ENCODE measurements at regions not wholly inside any gene's neighbourhood (a gene's known extent, or its start where the extent isn't known, plus 50 kb on each side); places are given as distances from the start of the nearest gene placed in this dataset.

GRCh38 chr1:238119060-238119459 is 228.3 kb upstream of the ZP4 start:
- no peaks in the 10 kb centered on the region for H3K36me3 ChIP-seq (ENCODE audit: insufficient read depth, low read length)

GRCh38 chr1:238115852-238116251 is 225.1 kb upstream of the ZP4 start:
- Histone ChIP-seq H3K27me3 (ENCODE audit: insufficient read depth, low read length) (no peaks in the 10 kb centered on the region), H2AFZ (ENCODE audit: low read depth, low read length) (no peak overlapping the region), H3K4me3 (ENCODE audit: low read length) (no peak overlapping the region), H3K36me3 (ENCODE audit: insufficient read depth, low read length) (no peaks in the 10 kb centered on the region), H3K9me3 (ENCODE audit: low read length) (no peaks in the 10 kb centered on the region), H3K4me1 (ENCODE audit: insufficient read depth, low read length) (peaks cover 3% of the 10 kb centered on the region)

More at GRCh38 chr1:238119060-238119459, 228.3 kb upstream of the ZP4 start:
- H3K27me3 ChIP-seq (ENCODE audit: insufficient read depth, low read length) = no peaks in the 10 kb centered on the region
- H3K9me3 ChIP-seq (ENCODE audit: low read length) = no peaks in the 10 kb centered on the region
- no peak overlapping the region for H3K4me3 ChIP-seq (ENCODE audit: low read length)
- H2AFZ ChIP-seq (ENCODE audit: low read depth, low read length) = no peak overlapping the region
- H3K4me1 ChIP-seq (ENCODE audit: insufficient read depth, low read length) = no peaks in the 10 kb centered on the region

GRCh38 chr1:238112952-238113621 is 222.4 kb upstream of the ZP4 start:
- Histone ChIP-seq H3K4me1 (ENCODE audit: insufficient read depth, low read length) (peaks cover 3% of the 10 kb centered on the region), H3K9me3 (ENCODE audit: low read length) (no peaks in the 10 kb centered on the region), H3K27me3 (ENCODE audit: insufficient read depth, low read length) (no peaks in the 10 kb centered on the region), H2AFZ (ENCODE audit: low read depth, low read length) (no peak overlapping the region), H3K4me3 (ENCODE audit: low read length) (no peak overlapping the region), H3K36me3 (ENCODE audit: insufficient read depth, low read length) (no peaks in the 10 kb centered on the region)

GRCh38 chr1:238111516-238111915 is 220.8 kb upstream of the ZP4 start:
- Histone ChIP-seq H3K9me3 (ENCODE audit: low read length) (no peaks in the 10 kb centered on the region), H3K36me3 (ENCODE audit: insufficient read depth, low read length) (no peaks in the 10 kb centered on the region), H3K4me3 (ENCODE audit: low read length) (no peak overlapping the region), H3K27me3 (ENCODE audit: insufficient read depth, low read length) (no peaks in the 10 kb centered on the region), H3K4me1 (ENCODE audit: insufficient read depth, low read length) (peaks cover 3% of the 10 kb centered on the region), H2AFZ (ENCODE audit: low read depth, low read length) (no peak overlapping the region)

DNA sequence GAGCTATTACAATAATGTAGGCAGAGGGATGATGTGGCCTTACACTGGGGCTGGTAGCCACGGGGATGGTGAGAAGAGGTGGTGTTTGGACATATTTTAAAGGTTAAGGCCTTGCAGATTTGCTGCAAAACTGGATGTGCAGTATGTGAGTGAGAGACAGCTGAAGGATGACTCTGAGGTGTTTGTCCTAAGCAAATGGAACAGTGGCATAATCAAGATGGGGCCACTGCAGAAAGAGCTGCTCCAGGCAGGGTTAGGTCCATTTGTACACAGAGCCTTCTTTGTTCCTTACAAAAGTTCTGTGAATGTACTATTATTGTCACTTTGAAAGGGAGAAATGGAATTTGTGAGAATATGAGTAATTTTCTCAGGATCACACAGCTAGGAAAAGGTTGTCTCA is 220.4 kb upstream of the ZP4 start:
- no peaks in the 10 kb centered on the region for H3K27me3 ChIP-seq (ENCODE audit: insufficient read depth, low read length)
- peaks cover 3% of the 10 kb centered on the region for H3K4me1 ChIP-seq (ENCODE audit: insufficient read depth, low read length)
- no peak overlapping the region for H3K4me3 ChIP-seq (ENCODE audit: low read length)
- H3K9me3 ChIP-seq (ENCODE audit: low read length) = no peaks in the 10 kb centered on the region
- no peak overlapping the region for H2AFZ ChIP-seq (ENCODE audit: low read depth, low read length)
- H3K36me3 ChIP-seq (ENCODE audit: insufficient read depth, low read length) = no peaks in the 10 kb centered on the region

- Histone ChIP-seq H3K9me3 (ENCODE audit: low read length) (no peaks in the 10 kb centered on the region), H3K36me3 (ENCODE audit: insufficient read depth, low read length) (no peaks in the 10 kb centered on the region), H2AFZ (ENCODE audit: low read depth, low read length) (no peak overlapping the region), H3K4me3 (ENCODE audit: low read length) (no peak overlapping the region), H3K4me1 (ENCODE audit: insufficient read depth, low read length) (peaks cover 3% of the 10 kb centered on the region), H3K27me3 (ENCODE audit: insufficient read depth, low read length) (no peaks in the 10 kb centered on the region)
These were observed 217.7 kb upstream of the ZP4 start for GRCh38 chr1:238108417-238108816.

GRCh38 chr1:238107322-238107721 is 216.6 kb upstream of the ZP4 start:
- H2AFZ ChIP-seq (ENCODE audit: low read depth, low read length) = no peak overlapping the region
- H3K4me3 ChIP-seq (ENCODE audit: low read length) = no peak overlapping the region
- no peaks in the 10 kb centered on the region for H3K9me3 ChIP-seq (ENCODE audit: low read length)
- H3K27me3 ChIP-seq (ENCODE audit: insufficient read depth, low read length) = no peaks in the 10 kb centered on the region
- H3K36me3 ChIP-seq (ENCODE audit: insufficient read depth, low read length) = no peaks in the 10 kb centered on the region
- H3K4me1 ChIP-seq (ENCODE audit: insufficient read depth, low read length) = peaks cover 3% of the 10 kb centered on the region

GRCh38 chr1:238104752-238105151 is 214.0 kb upstream of the ZP4 start:
- Histone ChIP-seq H3K27me3 (ENCODE audit: insufficient read depth, low read length) (no peaks in the 10 kb centered on the region), H3K36me3 (ENCODE audit: insufficient read depth, low read length) (no peaks in the 10 kb centered on the region), H3K4me1 (ENCODE audit: insufficient read depth, low read length) (no peaks in the 10 kb centered on the region), H3K4me3 (ENCODE audit: low read length) (no peak overlapping the region), H3K9me3 (ENCODE audit: low read length) (no peaks in the 10 kb centered on the region), H2AFZ (ENCODE audit: low read depth, low read length) (no peak overlapping the region)

DNA sequence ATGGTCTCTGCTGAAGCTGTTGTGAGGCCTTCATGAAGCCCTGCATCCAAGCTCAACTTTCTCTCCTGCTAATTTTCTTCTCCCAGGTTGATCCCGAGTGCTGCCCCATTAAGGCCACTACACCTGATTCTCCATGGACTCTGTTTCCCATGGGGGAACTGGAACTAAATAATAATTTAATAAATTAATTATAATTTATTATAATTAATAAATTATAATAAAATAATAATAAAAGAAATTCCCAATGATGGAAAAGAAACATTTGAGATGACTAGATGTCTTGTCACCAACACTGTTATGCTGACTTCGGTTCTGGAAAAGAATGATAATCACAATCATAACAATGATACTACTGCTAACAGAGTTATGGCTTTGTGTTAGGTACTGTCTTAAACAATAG is 211.2 kb upstream of the ZP4 start:
- H2AFZ ChIP-seq (ENCODE audit: low read depth, low read length) = no peak overlapping the region
- no peak overlapping the region for H3K4me3 ChIP-seq (ENCODE audit: low read length)
- no peaks in the 10 kb centered on the region for H3K27me3 ChIP-seq (ENCODE audit: insufficient read depth, low read length)
- H3K36me3 ChIP-seq (ENCODE audit: insufficient read depth, low read length) = no peaks in the 10 kb centered on the region
- no peaks in the 10 kb centered on the region for H3K9me3 ChIP-seq (ENCODE audit: low read length)
- H3K4me1 ChIP-seq (ENCODE audit: insufficient read depth, low read length) = no peaks in the 10 kb centered on the region

- Histone ChIP-seq H3K36me3 (ENCODE audit: insufficient read depth, low read length) (no peaks in the 10 kb centered on the region), H2AFZ (ENCODE audit: low read depth, low read length) (no peak overlapping the region), H3K9me3 (ENCODE audit: low read length) (no peaks in the 10 kb centered on the region), H3K27me3 (ENCODE audit: insufficient read depth, low read length) (no peaks in the 10 kb centered on the region), H3K4me3 (ENCODE audit: low read length) (no peak overlapping the region), H3K4me1 (ENCODE audit: insufficient read depth, low read length) (no peaks in the 10 kb centered on the region)
These were observed 209.1 kb upstream of the ZP4 start for GRCh38 chr1:238099871-238100270.

- H3K4me3 ChIP-seq (ENCODE audit: low read length) = no peak overlapping the region
- H2AFZ ChIP-seq (ENCODE audit: low read depth, low read length) = no peak overlapping the region
- H3K36me3 ChIP-seq (ENCODE audit: insufficient read depth, low read length) = no peaks in the 10 kb centered on the region
- H3K9me3 ChIP-seq (ENCODE audit: low read length) = no peaks in the 10 kb centered on the region
- H3K27me3 ChIP-seq (ENCODE audit: insufficient read depth, low read length) = no peaks in the 10 kb centered on the region
- peaks cover 14% of the 10 kb centered on the region for H3K4me1 ChIP-seq (ENCODE audit: insufficient read depth, low read length)
These were observed 198.9 kb upstream of the ZP4 start for GRCh38 chr1:238089615-238090014.

DNA sequence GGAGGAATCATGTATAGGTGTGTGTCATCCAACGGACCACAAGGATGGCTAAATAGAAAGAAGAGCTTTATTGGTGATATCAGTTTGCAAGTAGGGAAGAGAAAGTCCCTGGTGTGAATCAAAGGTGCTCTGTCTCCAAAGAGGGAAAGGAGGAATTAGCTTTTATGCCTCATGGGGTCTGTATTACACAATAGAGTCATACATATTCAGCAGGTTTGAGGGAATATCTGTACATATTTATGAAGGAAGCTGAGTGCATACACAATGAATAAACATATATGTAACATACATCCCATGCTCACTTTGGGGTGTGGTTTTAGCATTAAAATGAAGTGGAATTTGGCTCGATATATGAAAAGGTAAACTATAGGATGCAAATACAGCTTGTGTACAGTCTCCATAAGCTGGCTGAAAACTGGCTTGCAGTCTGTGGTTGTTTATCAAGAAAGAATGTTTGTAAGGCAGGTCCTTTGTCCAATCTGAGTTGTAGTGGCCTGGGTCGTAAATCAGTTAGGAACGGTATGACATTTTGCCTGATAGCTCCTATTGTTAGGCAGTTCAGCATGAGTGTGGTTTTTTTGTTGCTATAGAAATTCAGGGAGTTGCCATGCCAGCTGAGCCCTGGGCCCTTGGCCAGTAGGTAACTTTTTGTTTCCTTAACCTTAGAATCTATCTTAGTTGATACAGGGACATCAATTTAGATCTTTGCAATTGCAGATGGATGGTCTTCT is 198.0 kb upstream of the ZP4 start:
- Histone ChIP-seq H3K4me1 (ENCODE audit: insufficient read depth, low read length) (peaks cover 14% of the 10 kb centered on the region), H3K27me3 (ENCODE audit: insufficient read depth, low read length) (no peaks in the 10 kb centered on the region), H3K9me3 (ENCODE audit: low read length) (no peaks in the 10 kb centered on the region), H3K4me3 (ENCODE audit: low read length) (no peak overlapping the region), H3K36me3 (ENCODE audit: insufficient read depth, low read length) (no peaks in the 10 kb centered on the region), H2AFZ (ENCODE audit: low read depth, low read length) (peak overlapping the region; percentile 1)

DNA sequence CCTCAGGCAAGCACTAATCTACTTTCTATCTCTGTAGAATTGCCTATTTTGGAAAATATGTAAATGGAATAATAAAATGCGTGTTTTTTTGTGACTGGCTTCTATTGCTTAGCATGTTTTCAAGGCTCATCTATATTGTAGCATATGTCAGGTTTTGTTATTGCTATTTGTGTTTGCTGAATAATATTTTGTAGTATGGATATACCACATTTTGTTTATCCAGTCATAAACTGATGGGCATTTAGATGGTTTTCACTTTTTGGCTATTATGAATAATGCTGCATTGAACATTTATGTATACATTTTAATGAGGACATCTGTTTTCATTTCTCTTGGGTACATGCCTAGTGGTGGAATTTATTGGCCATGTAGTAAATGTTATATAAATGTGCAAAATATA is 183.3 kb upstream of the ZP4 start:
- Histone ChIP-seq H3K36me3 (ENCODE audit: insufficient read depth, low read length) (no peaks in the 10 kb centered on the region), H3K4me1 (ENCODE audit: insufficient read depth, low read length) (no peaks in the 10 kb centered on the region), H3K9me3 (ENCODE audit: low read length) (no peaks in the 10 kb centered on the region)

GRCh38 chr1:238071061-238071460 is 180.3 kb upstream of the ZP4 start:
- no peak overlapping the region for H2AFZ ChIP-seq (ENCODE audit: low read depth, low read length)
- no peaks in the 10 kb centered on the region for H3K36me3 ChIP-seq (ENCODE audit: insufficient read depth, low read length)
- no peaks in the 10 kb centered on the region for H3K27me3 ChIP-seq (ENCODE audit: insufficient read depth, low read length)
- no peaks in the 10 kb centered on the region for H3K9me3 ChIP-seq (ENCODE audit: low read length)
- no peak overlapping the region for H3K4me3 ChIP-seq (ENCODE audit: low read length)
- peaks cover 3% of the 10 kb centered on the region for H3K4me1 ChIP-seq (ENCODE audit: insufficient read depth, low read length)

More for the DNA sequence above, 183.3 kb upstream of the ZP4 start:
- Histone ChIP-seq H3K4me3 (ENCODE audit: low read length) (no peak overlapping the region), H2AFZ (ENCODE audit: low read depth, low read length) (no peak overlapping the region), H3K27me3 (ENCODE audit: insufficient read depth, low read length) (no peaks in the 10 kb centered on the region)

Measured in neuron (in vitro differentiated cells).